HG03439 (cell line): ENCODE measurements at regions not wholly inside any gene's neighbourhood (a gene's known extent, or its start where the extent isn't known, plus 50 kb on each side); places are given as distances from the start of the nearest gene placed in this dataset.

ENCODE experiments used
- ATAC-seq: cut with Tn5 transposase; IDR thresholded peaks from one replicate; pipeline ENCODE4 v1.9.1; 2021; ENCODE audit warnings: mild to moderate bottlenecking, moderate library complexity; ENCODE audit not compliant: unreplicated experiment

DNA sequence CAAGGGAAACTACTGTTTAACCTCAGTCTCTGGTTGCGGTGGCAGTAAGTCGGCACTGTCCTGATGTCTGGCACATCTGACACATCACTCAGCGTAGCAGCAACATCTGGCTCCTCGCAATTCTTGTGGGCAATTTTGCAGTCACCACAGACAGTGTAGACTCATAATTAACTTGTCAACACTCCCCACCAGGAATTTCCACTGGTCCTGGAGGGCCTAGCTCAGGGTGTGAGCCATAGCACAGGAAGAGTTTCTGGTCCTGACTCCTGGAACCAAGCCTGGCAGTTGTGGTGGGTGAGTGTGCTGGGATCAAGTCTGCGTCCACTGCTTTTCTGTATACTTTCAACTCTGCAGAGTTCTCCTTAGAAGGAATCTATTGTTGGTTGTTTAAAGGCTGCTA lies 209.7 kb downstream of the SNX19 start:
- ATAC-seq, result no peak

DNA sequence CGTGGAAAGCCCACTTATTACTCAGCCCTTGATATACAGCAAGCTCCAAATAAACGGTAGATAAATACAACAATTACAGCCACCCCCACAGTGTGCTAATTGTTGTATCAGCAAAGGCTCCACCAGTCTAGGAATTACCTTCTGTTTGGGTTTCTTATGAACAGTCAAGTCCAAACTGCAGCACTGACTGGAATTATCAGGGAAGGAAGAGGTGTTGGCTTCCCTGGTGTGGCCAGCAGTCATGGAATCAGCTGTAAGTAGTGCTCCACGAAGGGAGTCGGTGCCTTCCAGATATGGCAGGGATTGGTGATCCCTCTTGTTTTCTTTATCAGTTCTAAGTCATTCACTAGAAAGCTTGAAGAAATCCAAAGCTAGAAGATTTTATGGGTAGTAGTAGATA lies 209.1 kb downstream of the SNX19 start:
- ATAC-seq, result no peak

DNA sequence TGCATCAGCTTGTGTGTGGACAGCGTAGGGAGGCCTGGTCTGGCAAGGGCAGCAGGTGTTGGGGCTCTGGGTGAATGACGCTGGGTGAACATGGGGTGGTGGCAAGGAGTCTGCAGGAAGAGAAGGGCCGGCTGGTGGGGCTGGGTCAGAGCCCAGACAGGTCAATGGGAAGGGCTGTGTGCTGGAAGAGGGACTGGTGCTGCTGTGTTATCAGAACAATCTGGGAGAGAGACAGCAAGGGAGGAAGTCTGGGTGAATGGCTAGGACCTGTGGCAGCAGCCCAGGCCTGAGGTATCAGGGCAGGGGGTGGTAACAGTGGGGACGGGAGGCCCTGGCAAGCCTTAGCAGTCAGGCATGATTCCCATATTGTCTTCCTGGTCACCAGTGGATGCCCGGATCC lies 206.7 kb downstream of the SNX19 start:
- no peak for ATAC-seq

DNA sequence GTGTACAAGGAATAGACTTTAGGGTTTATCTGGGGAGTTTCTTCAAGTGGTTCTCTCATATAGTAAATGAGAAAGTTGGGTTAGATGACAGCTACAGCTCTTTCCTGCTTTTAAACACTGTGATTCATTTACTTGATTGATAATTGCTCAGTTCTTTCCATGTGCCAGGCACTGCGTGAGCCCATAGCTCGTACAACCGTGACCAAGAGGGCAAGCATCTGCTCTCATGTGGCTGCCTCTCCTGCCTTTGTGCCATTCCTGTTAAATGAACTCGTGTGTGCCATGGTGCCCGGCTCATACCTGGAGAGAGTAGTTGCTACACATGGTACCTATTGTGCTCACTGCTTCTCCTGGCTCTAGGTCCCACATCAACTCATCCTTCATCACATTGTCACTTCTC lies 206.3 kb downstream of the SNX19 start:
- ATAC-seq, result no peak

DNA sequence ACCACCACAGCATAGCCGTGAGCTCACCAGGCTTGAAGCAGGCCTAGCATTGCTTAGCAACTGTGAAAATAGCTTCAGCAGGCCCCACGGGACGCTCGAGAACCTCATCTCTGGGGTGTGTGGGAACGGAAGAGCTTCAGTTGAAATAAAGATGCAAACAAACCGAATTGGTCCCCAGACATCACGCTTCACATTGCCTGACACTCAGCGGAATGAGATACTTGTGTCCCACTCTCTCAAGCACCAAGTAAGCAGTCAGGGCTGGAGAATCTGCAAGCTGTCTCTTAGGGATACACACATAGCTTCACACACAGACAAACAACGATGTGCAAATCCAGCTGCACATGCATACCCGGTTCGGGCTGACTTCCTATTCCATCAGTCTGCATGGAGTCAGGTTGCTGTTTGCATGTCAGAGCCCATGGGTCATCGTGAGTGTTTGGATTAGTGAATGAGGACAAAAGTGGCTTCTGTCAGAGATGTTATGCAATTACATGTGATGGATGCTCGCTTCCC lies 205.7 kb downstream of the SNX19 start:
- ATAC-seq, result no peak

DNA sequence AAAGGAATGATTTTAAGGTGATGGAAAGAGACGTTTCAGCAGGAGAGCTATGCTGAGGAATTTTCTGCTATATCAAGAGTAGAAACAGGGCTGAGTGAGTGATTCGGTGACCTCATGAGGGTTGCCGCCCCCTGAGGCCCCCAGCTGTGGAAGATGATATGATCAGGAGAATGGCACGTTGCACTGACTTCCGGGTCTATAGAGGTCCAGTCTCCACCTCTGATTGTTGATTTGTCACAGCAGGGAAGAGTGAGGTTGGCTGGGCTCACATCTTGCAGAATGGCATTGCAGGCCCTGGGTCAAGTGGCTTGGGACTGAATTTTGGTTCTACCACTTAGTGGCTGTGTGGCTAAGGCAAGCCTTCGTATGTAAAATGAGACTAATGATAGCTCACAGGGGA lies 205.1 kb downstream of the SNX19 start:
- ATAC-seq, result no peak

DNA sequence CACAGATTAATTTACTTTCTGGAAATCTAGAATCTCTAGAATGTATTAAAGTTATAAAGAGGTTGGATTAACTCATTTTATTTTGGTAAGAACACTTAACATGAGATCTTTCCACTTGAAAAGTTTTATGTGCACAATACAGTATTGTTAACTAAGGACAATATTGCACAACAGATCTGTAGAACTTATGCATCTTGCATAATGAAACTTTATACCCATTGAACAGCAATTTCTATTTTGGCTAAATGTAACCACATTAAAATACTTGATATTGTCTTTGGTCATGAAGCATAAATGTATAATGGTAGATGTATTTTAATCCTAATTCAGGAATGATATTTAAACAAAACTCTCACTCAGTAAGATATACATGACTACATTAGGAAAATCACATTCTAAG lies 203.8 kb downstream of the SNX19 start:
- ATAC-seq, result no peak

DNA sequence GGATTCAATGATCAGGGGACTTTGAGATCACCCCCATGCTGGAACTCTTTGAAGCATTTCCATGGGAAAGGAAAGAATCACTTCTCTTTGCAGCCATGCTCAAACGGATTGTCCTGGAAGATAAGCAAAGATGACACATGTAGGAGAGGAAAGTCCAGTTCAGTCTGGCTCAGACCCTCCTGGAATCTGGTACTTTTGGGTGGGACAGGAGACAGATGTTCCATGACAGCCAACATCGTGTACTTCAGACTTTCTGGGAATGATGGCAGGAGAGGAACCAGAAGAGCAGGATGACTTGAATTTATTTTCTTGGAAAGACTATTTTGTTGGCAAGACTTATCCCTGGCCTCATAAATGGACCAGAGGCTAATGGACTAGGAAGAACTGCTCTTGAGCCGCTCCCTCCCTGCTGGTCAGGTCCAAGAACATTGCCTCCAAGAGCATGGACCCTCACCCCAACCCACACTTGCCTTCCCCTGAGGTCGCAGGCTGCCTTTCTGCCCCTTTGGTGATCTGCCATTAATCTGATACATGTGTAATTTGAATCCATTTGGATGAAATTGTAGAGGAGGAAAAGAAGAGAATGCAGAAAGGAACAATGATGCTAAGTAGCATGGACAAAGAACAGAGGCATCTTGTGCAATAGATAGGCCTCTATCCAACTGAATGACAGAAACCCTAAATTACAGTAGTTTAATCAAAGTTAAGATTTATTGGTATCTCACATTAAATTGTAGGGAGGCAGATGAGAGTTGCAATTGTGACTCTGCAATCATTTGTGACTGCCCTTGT lies 201.0 kb downstream of the SNX19 start:
- ATAC-seq, result no peak

DNA sequence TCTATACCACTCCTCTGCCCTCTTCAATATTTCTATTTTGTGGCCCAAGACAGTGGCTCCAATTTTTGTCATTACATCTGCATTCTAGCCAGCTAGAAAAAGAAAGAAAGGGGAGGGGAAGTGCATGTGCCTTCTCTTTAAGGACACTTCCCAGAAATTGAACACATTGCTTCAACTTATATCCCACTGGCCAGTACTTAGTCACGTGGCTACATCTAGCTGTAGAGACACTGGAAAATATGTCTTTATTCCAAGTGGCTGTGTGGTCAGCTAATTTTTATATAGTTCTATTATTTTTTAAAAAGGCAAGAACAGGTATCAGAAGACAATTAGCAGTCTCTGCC lies 200.4 kb downstream of the SNX19 start:
- no peak for ATAC-seq

DNA sequence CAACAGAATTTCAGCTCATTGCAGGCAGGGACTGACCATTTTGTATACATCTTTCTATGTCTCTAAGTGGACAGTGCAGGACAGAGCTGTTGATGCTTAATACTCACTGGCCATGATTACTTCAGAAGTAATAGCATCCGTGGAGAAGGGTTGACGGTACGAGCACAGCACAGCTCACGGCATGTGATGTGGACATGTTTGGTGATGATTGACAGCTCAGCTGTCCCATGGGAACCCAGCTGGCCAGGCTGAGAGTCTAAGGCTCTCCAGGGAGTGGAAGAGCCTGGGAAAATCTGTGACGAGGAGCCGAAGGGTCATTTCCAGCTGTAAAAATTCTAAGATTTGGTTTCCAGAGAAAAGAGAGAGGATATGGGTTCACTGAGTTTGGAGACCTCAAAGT lies 198.2 kb downstream of the SNX19 start:
- no peak for ATAC-seq

DNA sequence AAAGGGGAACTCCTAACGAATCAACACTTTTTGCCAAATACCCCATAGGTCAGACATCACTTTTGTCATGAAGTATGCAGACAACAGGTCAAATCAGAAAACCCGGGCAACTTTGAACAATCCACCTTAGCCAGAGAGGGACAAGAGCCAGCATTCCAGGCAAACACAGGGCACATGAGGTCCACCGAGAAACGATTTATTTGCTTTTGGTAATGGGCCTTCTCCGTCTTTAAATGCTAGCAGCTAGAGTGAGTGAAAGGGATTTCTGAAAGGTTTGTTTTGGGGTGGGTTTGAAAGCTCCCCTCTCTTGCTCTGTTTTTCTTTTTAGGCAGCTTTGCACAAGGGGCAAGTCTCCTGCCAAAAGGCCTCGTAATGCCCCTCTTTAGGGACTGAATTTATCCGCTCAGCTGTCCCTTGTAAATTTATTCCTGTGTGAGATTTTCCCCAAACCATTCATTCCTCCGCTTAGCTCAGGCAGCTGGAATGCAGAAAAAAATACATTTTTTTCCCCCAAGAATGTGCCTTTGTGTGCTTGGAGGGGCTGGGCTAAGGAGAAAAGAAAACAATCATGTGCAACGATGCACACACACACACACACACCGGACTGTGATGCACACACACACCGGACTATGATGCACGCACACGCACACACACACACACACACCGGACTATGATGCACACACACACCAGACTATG lies 196.9 kb downstream of the SNX19 start:
- no peak for ATAC-seq

DNA sequence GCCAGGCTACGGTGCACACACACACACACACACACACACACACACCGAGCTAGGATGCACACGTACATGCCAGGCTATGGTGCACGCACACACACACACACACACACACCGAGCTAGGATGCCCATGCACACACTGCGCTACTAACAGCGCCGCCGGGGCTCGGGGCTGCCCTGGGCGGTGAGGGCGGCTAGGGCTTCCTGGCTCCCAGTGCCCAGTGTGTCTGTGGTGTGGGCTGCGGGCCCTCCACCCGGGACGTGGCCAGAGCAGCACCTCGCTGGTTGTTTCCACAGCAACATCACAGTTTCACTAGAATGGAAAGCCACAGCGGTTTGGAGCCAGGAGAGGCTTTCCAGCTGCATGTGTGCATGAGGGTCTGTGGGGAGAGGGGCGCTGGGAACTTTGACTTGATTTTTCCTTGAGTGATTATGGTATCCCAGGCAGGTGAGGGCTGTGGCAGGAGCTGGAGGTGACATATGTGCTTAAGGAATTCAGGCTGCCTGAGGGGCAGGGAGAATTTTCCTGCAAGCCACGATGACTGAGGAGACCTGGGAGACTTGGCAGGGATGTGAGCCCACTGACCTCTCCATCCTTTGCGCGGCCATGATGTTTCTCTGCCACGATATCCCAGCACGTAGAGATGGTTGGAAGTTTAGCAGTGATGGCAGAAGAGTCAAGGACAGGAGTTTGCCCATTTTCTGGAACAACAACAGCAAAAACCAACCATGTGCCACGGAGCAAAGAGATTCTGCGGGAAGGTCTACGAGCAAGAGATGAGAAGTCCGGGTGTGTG lies 195.9 kb downstream of the SNX19 start:
- ATAC-seq, result no peak

DNA sequence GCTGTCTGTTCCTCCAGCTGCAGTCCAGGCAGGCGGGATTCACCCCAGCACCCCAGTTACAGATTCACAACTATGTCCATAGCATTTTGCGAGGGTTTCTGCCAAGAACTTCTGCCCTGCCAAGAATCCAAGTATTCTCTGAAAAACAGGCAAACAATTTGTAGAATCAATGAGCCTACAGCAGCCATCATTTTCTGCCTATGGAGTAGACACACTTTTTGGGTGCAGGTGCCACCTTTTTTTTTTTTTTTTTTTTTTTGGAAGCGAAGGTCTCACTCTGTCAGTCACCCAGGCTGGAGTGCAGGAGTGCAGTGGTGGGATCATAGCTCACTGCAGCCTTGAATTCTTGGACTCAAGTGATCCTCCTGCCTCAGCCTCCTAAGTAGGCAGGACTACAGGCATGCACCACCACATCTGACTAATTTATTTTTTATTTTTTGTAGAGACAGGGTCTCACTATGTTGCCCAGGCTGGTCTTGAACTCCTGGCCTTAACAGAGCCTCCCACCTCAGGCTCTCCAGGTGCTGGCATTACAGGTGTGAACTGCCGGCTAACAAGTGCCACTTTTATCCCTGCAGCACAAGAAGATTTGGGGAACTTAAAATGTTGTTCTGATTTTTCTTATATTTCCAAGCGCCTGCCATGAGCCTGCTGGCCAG lies 195.1 kb downstream of the SNX19 start:
- no peak for ATAC-seq

DNA sequence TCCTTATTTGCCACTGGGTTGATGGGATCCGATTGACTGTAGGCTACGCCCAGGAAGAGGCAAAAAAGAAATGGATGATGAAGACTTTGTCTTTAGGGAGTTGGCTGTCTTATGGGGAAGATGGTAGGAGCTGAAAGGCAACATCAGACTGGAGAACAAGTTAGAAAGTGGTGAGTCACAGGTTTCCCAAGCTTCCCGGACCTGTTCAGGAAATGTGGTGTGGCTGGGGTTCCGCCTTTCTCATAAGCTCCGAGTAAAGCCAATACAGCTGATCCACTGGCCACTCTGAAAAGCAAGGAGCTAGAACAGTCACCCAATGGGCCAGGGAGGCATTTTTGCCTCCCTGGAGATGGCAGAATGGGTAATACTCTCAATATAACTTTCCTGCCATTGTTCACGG lies 194.5 kb downstream of the SNX19 start:
- ATAC-seq, result no peak

DNA sequence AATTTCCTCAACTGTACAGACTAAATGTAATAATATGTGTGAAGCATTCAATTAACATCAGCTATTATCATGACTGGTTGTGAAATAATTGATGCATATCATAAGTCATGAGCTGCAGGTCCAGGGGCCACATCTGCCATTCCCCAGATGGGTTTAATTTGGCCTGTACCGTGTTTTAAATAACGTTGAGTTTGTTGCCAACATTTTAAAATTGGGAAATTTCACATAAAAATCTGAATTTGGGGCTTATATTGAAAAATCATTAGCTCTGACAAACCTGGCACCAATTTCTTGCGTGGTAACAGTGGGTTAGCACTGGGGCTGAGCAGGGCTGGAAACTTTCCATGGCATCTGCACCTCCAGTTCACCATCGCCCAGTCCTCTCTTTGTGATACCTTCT lies 193.9 kb downstream of the SNX19 start:
- no peak for ATAC-seq

DNA sequence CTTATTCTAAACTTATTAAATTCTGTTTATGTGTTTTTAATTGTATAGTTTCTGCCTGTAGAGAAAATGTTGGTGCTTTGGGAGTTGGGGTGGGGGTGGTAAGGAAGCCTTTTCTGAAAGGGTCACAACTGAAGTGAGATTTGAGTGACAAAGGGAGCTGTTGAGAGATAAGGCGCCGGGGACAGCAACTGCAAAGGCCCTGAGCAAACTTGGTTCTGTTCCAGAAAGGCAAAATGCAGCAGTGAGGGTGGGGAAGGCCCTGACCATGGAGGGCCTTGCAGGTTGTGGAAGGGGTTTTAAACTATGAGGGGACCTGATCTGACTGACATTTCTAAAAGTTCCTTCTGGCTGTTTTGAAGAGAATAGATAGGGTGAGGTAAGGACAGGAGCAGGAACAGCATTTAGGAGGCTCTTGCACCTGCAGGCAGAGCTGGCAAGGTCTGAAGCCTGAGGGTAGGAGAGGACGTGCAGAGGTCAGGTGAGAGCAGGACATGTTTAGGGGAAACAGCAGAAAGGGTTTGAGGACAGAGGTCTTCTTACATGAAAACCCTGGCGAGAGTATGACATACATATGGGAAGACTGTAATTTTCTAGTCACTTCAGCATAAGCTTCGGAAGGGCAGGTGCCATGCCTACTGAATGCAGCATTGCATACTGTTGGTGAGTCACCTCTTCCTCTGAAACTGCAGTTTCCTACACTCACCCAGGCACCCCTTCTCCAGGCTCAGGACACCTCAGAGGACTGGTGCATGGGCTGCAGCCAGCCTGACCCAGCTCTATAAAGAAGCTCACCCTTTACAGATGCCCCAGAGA lies 190.7 kb downstream of the SNX19 start:
- ATAC-seq, result no peak

DNA sequence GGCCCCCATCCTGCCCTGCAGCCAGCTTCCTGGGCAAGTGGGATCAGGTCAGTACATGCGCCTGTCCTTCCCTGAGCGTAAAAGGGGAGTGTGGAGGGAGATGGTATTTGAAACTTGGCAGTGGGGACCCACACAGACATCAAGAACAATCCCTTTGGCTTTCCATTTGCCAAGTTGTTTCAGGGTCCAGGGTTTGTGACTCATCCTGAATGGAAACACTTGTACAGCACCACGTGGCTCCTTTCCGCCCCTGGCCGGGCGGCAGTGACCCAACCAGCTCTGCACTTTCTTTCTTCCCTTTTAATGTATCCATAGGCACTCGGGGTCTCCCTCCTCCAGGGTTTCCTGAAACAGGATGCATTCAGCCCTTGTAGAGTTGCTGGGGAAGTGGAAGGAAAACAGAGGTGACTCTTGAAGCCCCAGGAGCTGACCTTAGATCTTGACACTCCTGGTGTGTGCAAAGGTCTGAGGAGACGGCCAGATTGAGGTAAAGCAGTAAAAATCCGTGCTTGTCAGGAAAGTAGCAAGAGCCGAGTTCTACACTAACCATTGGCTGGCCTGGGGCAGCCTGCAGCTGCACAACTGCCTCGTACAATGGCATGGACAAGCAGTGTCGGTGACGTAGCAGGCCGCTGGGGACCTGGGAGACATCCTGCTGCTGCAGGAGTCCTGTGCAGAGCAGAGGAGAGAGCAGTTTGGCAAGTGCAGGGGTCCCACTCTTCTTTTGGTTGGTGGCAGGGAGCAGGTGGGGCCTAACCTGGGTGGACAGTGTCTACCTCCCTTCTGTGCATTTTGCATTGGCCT lies 189.8 kb downstream of the SNX19 start:
- ATAC-seq, result no peak

DNA sequence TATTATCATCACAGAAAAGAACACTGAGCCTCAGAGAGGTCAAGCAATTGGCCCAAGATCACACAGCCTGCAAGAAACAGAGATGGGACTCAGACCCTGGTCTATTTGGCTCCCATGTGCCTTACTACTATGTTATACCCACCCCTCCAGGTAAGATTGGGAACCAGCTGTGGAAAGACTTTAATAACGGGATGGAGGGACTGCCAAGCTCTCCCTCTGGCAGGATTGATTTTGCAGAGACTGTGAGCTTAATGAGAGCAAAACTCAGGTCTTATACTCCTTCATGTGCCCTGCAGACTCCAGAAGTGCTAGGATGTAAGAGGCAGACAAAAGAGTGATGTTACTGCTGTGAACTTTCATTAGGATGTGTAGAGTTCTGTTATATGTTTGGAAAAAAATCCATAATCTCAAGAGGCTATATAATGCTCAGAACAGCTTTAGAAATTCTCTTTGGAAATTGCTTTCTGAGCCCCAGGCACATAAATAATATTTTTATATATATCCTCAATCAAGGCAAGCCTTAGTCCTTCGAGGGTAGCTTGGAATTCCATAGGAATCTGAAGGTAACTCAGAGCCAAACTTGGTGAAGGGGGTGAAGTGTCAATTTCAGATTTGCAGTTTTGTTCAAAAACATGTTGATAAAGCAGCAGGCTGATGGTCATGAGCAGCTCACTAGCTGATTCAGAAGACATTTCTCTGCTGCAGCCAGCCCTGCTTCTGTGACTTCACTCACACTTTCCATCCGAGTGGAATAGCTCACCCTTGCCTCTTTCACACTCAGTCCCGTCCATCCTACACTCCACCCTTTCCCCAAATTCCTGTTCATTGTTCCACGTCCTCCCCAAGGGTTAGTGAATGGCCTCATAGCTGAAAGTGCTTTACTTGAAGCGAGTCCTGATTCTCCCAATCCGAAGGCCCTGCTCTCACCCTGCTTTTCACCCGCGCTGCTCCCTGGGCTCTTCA lies 188.8 kb downstream of the SNX19 start:
- no peak for ATAC-seq
